GM23338 (cell line): ENCODE measurements at regions not wholly inside any gene's neighbourhood (a gene's known extent, or its start where the extent isn't known, plus 50 kb on each side); places are given as distances from the start of the nearest gene placed in this dataset.

Experiments
- ATAC-seq: fragments of 200-7000 bp; cut with Tn5 transposase; 3 replicates; pipeline ENCODE4 v1.9.1; 2020
- DNase-seq: peaks from one replicate; pipeline ENCODE4 v3.0.0-alpha.2; 2015; ENCODE audit warnings: low spot score
- H2AFZ ChIP-seq: fragments of 200-600 bp; sonication (generic); 2 replicates; pipeline ENCODE4 v1.8.0; 2016; ENCODE audit warnings: antibody characterized with exemption, mild to moderate bottlenecking, moderate library complexity
- H3F3A ChIP-seq: fragments of 200-600 bp; sonication (generic); replicated peaks from 2 replicates; pipeline ENCODE4 v1.8.0; 2017; ENCODE audit warnings: antibody characterized with exemption, mixed run types, low read depth
- H3K27ac ChIP-seq: fragments of 200-600 bp; sonication (generic); 2 replicates; pipeline ENCODE4 v1.6.1; 2016; ENCODE audit warnings: low read depth
- H3K27me3 ChIP-seq: fragments of 200-600 bp; sonication (generic); 2 replicates; pipeline ENCODE4 v1.8.0; 2016; ENCODE audit warnings: mild to moderate bottlenecking, mixed run types, moderate library complexity; ENCODE audit not compliant: insufficient read depth
- H3K36me3 ChIP-seq: fragments of 200-600 bp; sonication (generic); 2 replicates; pipeline ENCODE4 v1.8.0; 2016; ENCODE audit warnings: mild to moderate bottlenecking; ENCODE audit not compliant: insufficient read depth
- H3K4me1 ChIP-seq: fragments of 200-600 bp; sonication (generic); 2 replicates; pipeline ENCODE4 v1.8.0; 2016; ENCODE audit warnings: mild to moderate bottlenecking, moderate library complexity; ENCODE audit not compliant: insufficient read depth
- H3K4me2 ChIP-seq: fragments of 200-600 bp; sonication (generic); 2 replicates; pipeline ENCODE4 v1.7.1; 2017; ENCODE audit warnings: mixed run types
- H3K4me3 ChIP-seq: fragments of 200-600 bp; sonication (generic); 2 replicates; pipeline ENCODE4 v1.6.1; 2016; ENCODE audit warnings: mixed run types
- H3K79me2 ChIP-seq: fragments of 200-600 bp; sonication (generic); replicated peaks from 2 replicates; pipeline ENCODE4 v1.8.0; 2017; ENCODE audit warnings: mild to moderate bottlenecking; ENCODE audit not compliant: insufficient read depth
- H3K9me2 ChIP-seq: fragments of 200-600 bp; sonication (generic); 2 replicates; pipeline ENCODE4 v1.8.0; 2017; ENCODE audit not compliant: insufficient read depth
- H4K20me1 ChIP-seq: fragments of 200-600 bp; sonication (generic); replicated peaks from 2 replicates; pipeline ENCODE4 v1.8.0; 2017; ENCODE audit warnings: mild to moderate bottlenecking; ENCODE audit not compliant: insufficient read depth
- H3K27ac Mint-ChIP-seq: 2 replicates; pipeline ENCODE4 v1.8.0; 2020; ENCODE audit warnings: inconsistent platforms, mild to moderate bottlenecking, moderate library complexity, mixed read lengths
- H3K27me3 Mint-ChIP-seq: 3 replicates; pipeline ENCODE4 v1.8.0; 2022; ENCODE audit warnings: low read depth, mild to moderate bottlenecking, moderate library complexity, mixed read lengths, inconsistent platforms; ENCODE audit not compliant: insufficient read depth, poor library complexity
- H3K36me3 Mint-ChIP-seq: 3 replicates; pipeline ENCODE4 v1.8.0; 2021; ENCODE audit warnings: low read depth, mild to moderate bottlenecking, inconsistent platforms, moderate library complexity, mixed read lengths
- H3K4me1 Mint-ChIP-seq: 3 replicates; pipeline ENCODE4 v1.8.0; 2020; ENCODE audit warnings: mild to moderate bottlenecking, inconsistent platforms, mixed read lengths
- H3K4me3 Mint-ChIP-seq: 3 replicates; pipeline ENCODE4 v1.8.0; 2021; ENCODE audit warnings: moderate library complexity, mild to moderate bottlenecking, inconsistent platforms, mixed read lengths
- H3K9me3 Mint-ChIP-seq: 3 replicates; pipeline ENCODE4 v1.8.0; 2020; ENCODE audit warnings: moderate library complexity, mild to moderate bottlenecking, inconsistent platforms, mixed read lengths
- CREB1 ChIP-seq: fragments of 250-450 bp; sonication (Bioruptor Pico); IDR thresholded peaks from 2 replicates; pipeline ENCODE4 v1.5.0; 2020; ENCODE audit warnings: low read depth, mild to moderate bottlenecking, moderate library complexity
- ETS1 ChIP-seq: IDR thresholded peaks from 2 replicates; pipeline ENCODE4 v1.6.1; 2016; ENCODE audit warnings: antibody characterized with exemption
- EZH2 ChIP-seq: fragments of 200-600 bp; sonication (generic); IDR thresholded peaks from one replicate; pipeline ENCODE4 v1.8.0; 2017; ENCODE audit warnings: antibody characterized with exemption, mild to moderate bottlenecking, low read depth; ENCODE audit not compliant: unreplicated experiment
- EZH2phosphoT487 ChIP-seq: fragments of 200-600 bp; sonication (generic); IDR thresholded peaks from one replicate; pipeline ENCODE4 v1.8.1; 2018; ENCODE audit warnings: antibody characterized with exemption; ENCODE audit not compliant: unreplicated experiment
- JUNB ChIP-seq: IDR thresholded peaks from one replicate; pipeline ENCODE4 v1.6.1; 2016; ENCODE audit warnings: antibody characterized with exemption; ENCODE audit not compliant: unreplicated experiment
- NANOG ChIP-seq: IDR thresholded peaks from 2 replicates; pipeline ENCODE4 v1.6.1; 2016; ENCODE audit warnings: antibody characterized with exemption, borderline replicate concordance
- POLR2AphosphoS5 ChIP-seq: IDR thresholded peaks from 2 replicates; pipeline ENCODE4 v1.6.1; 2016; ENCODE audit warnings: antibody characterized with exemption, low read depth
- STAT1 ChIP-seq: IDR thresholded peaks from one replicate; pipeline ENCODE4 v1.6.1; 2016; ENCODE audit warnings: antibody characterized with exemption; ENCODE audit not compliant: unreplicated experiment
- ZNF114 ChIP-seq: fragments of 250-450 bp; sonication (Bioruptor Pico); IDR thresholded peaks from 2 replicates; pipeline ENCODE4 v1.5.0; 2020; ENCODE audit warnings: mild to moderate bottlenecking, moderate library complexity
- ZNF331 ChIP-seq: fragments of 250-450 bp; sonication (Bioruptor Pico); IDR thresholded peaks from 2 replicates; pipeline ENCODE4 v1.5.0; 2020; ENCODE audit warnings: low read depth, mild to moderate bottlenecking, moderate library complexity
- ZNF462 ChIP-seq: fragments of 250-450 bp; sonication (Bioruptor Pico); IDR thresholded peaks from 2 replicates; pipeline ENCODE4 v1.5.0; 2020; ENCODE audit warnings: mild to moderate bottlenecking, moderate library complexity
- TF ChIP-seq, protein P1 (sequence below), 2 experiments: fragments of 200-600 bp in 1 of 2; sonication (generic) in 1 of 2; conservative IDR thresholded peaks; 2 replicates each; pipeline versions ENCODE4 v1.5.1 to v1.6.1; 2016 to 2017; ENCODE audit warnings: antibody characterized with exemption in 2 of 2, low read depth in 2 of 2, mild to moderate bottlenecking in 2 of 2, moderate library complexity in 1 of 2
- TF ChIP-seq, protein P2 (sequence below): IDR thresholded peaks from one replicate; pipeline ENCODE4 v1.6.1; 2018; ENCODE audit warnings: antibody characterized with exemption; ENCODE audit not compliant: unreplicated experiment

DNA sequence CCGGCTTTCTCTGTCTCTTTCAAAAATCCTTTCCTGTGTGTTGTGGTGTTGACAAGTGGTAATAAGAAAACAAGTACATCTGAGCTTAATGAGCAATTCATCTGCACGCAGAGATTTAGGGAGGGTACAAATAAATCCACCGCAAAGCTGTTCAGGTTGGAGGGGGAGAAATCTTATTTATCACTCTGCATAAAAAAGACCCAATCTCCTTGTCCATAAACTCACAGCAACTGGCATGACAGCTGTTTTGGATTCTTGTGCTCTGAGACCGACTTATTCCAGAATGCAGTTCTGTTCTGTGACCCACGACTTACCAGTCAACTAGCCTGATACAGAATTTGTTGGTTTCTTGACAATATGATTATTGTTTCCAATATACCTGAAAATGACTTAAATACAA is 380.1 kb downstream of the SOX11 start:
- H3K79me2 ChIP-seq, result no peaks in the 10 kb centered on the region
- Mint-ChIP-seq H3K27ac (no peak overlapping the region), H3K4me3 (no peak overlapping the region), H3K27me3 (peaks cover 1% of the 10 kb centered on the region), H3K4me1 (peaks cover 35% of the 10 kb centered on the region), H3K36me3 (no peaks in the 10 kb centered on the region), H3K9me3 (peaks cover 46% of the 10 kb centered on the region)
- no peak overlapping the region for H3K27ac ChIP-seq
- H3K9me2 ChIP-seq, result no peaks in the 10 kb centered on the region
- no peaks in the 10 kb centered on the region for H3K27me3 ChIP-seq
- no peaks in the 10 kb centered on the region for H3K36me3 ChIP-seq
- H3K4me2 ChIP-seq, result no peak overlapping the region
- TF ChIP-seq CREB1 (CRISPR knock-in tag) (no peak), EZH2 (no peak), JUNB (no peak), EZH2phosphoT487 (no peak), STAT1 (no peak), ZNF331 (CRISPR knock-in tag) (no peak), ETS1 (no peak), POLR2AphosphoS5 (no peak), ZNF462 (CRISPR knock-in tag) (no peak), ZNF114 (CRISPR knock-in tag) (no peak), NANOG (no peak)
- TF ChIP-seq, protein P1, sequence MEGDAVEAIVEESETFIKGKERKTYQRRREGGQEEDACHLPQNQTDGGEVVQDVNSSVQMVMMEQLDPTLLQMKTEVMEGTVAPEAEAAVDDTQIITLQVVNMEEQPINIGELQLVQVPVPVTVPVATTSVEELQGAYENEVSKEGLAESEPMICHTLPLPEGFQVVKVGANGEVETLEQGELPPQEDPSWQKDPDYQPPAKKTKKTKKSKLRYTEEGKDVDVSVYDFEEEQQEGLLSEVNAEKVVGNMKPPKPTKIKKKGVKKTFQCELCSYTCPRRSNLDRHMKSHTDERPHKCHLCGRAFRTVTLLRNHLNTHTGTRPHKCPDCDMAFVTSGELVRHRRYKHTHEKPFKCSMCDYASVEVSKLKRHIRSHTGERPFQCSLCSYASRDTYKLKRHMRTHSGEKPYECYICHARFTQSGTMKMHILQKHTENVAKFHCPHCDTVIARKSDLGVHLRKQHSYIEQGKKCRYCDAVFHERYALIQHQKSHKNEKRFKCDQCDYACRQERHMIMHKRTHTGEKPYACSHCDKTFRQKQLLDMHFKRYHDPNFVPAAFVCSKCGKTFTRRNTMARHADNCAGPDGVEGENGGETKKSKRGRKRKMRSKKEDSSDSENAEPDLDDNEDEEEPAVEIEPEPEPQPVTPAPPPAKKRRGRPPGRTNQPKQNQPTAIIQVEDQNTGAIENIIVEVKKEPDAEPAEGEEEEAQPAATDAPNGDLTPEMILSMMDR (conservative IDR thresholded peaks at IDR 0.05; ENCODE audit: low read depth in 2 of 2), result no peak
- TF ChIP-seq, protein P2, sequence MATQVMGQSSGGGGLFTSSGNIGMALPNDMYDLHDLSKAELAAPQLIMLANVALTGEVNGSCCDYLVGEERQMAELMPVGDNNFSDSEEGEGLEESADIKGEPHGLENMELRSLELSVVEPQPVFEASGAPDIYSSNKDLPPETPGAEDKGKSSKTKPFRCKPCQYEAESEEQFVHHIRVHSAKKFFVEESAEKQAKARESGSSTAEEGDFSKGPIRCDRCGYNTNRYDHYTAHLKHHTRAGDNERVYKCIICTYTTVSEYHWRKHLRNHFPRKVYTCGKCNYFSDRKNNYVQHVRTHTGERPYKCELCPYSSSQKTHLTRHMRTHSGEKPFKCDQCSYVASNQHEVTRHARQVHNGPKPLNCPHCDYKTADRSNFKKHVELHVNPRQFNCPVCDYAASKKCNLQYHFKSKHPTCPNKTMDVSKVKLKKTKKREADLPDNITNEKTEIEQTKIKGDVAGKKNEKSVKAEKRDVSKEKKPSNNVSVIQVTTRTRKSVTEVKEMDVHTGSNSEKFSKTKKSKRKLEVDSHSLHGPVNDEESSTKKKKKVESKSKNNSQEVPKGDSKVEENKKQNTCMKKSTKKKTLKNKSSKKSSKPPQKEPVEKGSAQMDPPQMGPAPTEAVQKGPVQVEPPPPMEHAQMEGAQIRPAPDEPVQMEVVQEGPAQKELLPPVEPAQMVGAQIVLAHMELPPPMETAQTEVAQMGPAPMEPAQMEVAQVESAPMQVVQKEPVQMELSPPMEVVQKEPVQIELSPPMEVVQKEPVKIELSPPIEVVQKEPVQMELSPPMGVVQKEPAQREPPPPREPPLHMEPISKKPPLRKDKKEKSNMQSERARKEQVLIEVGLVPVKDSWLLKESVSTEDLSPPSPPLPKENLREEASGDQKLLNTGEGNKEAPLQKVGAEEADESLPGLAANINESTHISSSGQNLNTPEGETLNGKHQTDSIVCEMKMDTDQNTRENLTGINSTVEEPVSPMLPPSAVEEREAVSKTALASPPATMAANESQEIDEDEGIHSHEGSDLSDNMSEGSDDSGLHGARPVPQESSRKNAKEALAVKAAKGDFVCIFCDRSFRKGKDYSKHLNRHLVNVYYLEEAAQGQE, result no peak
- peaks cover 5% of the 10 kb centered on the region for H3K4me1 ChIP-seq
- H4K20me1 ChIP-seq, result no peaks in the 10 kb centered on the region
- H3F3A ChIP-seq, result no peaks in the 10 kb centered on the region
- no peak overlapping the region for H3K4me3 ChIP-seq
- H2AFZ ChIP-seq, result no peak overlapping the region
- ATAC-seq (no peak), DNase-seq (no peak)
